HG03439 (cell line): ENCODE measurements at regions not wholly inside any gene's neighbourhood (a gene's known extent, or its start where the extent isn't known, plus 50 kb on each side); places are given as distances from the start of the nearest gene placed in this dataset.
"Not testable (repeated sequence)": the region's sequence is repeated elsewhere in the genome, so short reads cannot be mapped to it uniquely, and the experiment has no call there.

Source experiments
- ATAC-seq: cut with Tn5 transposase; IDR thresholded peaks from one replicate; pipeline ENCODE4 v1.9.1; 2021; ENCODE audit warnings: mild to moderate bottlenecking, moderate library complexity; ENCODE audit not compliant: unreplicated experiment

DNA sequence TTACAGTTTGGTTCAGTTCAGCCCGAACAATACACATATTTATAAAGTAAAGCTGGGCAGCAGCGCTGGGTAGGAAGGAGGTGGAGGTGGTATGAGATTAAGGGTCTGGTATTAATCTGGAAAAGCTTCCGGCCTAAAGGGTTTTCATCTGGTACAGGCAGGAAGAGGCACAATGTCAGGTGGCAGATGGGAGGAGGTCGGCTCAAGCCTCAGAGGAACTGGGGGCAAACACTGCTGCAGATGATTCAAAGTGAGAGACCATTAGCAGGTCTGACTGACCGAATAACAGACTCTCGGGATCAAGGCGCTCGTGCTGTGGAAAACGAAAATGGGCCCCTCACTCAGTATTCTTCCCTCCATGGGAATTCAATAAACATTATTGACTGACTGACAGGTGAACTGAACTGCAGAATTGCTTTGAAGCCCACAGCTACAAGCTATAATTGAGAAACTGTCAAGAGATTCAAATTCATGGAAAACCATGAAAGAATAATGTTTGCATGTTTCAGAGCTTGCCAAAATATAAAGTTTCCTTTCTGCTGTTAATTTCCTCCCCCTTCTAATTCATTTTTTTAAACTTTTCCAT is 75.3 kb downstream of the TMEM167A start:
- ATAC-seq, result no peak

DNA sequence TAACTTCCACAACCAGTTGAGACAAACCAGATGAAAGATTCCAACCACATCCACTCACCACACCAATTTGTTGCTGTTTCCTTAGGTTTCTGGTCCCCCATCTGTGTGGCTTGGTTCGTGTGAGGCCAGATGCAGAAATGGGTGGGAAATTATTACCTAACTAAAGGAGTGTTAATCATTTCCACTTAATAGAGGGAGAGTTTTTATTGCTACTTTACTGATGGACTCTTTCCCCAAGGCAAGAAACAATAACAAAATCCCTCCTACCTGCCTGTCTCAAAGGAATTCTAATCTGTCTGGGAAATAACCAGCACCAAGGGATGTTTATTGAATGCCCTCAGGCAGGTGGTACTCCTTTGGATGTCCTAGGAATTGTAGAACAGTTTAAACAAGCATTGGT is 76.3 kb downstream of the TMEM167A start:
- ATAC-seq, result no peak

DNA sequence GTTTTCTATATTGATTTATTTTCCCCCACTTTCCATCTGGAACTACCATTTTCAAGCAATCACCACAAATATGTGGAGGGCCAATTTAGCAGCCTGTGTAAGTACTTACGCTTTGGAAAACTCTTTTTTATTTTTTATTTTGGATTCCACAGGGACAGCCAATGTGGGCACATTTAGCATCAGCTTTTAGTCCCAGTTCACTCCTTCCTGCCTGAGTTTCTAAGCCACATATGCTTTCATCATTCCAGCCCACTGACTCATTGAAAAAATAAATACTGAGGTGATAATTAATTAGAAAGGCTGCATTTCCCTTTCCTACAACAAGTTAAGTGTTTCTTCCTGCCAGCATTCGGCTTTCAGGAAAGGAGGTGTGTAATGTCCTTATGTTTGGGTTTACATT is 76.8 kb downstream of the TMEM167A start:
- ATAC-seq, result no peak

DNA sequence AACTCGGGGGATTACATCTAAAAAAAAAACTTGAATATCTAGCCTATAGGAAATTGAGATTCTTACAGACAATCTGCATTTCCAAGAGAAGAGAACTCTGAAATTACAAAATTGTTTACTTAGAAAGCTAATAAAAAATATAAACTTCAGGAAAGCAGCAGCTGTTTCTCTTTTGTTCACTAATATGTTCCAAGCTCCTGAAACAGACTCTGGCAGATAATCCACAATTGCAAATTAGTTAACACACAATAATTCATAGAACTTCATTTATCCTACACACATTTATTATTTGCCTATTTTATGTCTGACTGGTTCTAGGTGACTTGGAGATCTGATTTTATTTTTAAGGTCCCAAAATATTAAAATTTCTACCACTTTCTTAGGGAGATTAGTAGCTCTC is 83.8 kb downstream of the TMEM167A start:
- no peak for ATAC-seq

DNA sequence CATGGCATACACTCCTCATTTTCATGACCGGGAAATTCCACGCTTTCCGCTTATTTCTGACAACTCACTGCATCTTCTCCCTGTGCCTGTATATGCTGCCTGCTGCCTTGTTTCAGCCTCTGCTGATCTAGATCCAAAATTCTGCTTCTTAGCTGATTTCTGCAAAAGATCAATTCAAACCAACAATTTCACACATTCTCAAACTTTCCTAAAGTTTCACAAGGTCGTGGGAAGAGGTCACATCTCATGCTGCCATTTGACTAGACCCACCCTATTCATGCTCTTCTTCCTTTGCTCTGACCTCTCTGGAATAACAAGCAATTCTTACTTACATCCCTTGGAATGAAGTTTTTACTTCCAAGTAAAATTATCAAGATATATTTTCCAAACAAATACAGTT is 84.5 kb downstream of the TMEM167A start:
- ATAC-seq, result no peak

DNA sequence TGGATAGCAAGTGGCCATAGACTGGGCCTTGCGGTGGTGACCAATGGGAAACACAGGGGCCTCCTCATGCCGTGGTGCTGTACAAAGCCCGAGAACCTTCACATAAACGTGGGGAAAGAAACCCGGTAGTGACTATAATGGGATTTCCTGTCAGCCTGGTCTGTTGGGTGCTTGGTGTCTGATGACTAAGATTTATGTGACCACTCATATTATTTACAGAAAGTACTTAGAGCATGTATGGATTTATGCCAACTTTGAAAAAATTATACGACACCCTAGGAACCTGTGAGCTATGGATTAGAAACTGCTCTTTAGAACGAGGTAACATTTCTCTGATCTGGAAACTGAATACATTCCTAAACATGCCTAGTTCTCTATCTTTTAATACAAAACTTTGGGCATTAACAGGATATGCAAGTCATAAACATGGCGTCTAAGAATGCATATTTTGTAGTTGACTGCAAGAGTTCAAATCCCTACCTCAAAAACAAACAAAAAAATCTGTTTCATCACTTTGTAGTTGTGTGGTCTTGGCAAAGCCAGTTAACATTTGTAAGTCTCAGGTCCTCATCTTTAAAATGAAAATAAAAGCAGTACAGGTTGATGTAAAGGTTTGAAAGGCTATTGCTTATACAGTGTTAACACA is 85.4 kb downstream of the TMEM167A start:
- ATAC-seq, result no peak

DNA sequence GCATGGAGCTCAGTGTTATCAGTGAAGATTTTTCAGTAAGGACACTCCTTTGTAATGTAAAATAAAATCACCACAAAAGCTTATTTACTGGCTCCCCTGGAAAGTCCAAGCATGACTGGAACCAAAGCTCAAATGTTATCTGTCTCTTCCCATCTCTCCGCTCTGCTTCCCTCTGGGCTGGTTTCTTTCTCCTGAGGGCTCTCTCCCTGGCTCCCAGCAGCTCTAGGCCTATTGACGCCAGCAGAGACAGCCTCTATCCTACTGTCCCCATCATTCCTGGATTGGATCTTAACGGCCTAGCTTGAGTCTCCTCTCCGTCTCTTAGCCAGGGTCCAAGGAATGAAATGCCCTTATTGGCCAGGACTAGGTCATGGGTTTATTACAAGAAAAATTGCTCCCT is 86.1 kb downstream of the TMEM167A start:
- ATAC-seq, result no peak

DNA sequence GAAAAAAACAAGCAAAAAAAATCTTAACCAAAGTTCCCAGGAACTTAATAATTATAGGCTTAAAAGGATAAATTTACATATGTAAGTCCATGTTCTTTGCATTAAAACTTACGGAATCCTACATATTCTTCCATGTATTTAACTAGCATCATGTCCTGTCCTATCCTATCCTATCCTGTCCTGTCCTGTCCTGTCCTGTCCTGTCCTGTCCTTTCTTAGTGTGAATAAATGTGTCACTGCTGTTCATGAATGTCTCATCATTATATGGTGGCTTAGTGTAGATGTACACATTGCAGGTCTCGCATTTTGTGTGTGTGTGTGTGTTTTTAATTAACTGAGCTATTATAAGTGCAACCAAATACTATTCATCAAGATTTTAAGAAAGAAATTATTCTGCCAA is 90.0 kb downstream of the TMEM167A start:
- ATAC-seq, result no peak

DNA sequence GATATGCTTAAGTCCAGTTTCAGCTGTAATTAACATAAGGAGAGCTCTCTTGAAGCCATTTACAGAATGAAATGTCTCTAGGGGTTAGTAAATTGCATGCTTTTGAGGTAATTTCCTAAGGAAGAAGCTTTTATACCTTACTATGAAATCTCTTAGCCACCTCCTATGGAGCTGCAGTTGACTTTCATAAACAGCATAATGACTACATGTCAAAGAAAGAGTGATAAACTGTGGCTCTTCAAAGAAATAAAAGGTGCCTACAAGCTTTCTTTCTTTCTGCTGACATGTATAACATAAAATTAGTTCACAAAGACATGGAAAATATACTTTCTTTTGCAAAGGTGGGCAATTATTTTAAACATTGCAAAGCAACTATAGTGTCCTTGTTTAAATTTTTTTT is 90.8 kb downstream of the TMEM167A start:
- no peak for ATAC-seq

DNA sequence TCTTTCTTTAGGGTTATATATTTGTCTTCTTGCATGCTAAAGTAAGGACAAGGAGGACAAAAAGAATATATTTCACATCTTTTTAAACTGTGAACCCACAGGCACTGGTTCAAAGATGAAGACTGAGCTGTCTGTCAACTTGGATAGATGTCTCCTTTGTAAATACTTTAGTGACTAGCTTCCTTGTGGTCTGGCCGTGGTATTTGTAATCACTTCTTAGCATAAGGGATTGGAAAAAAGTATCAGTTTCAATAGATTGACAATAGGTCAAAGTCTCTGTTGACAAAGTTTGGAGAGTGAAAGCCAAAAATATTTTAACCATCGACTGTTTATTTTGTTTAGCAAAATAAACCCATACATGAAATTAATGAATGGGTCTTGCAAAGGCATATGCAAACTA is 91.4 kb downstream of the TMEM167A start:
- no peak for ATAC-seq

DNA sequence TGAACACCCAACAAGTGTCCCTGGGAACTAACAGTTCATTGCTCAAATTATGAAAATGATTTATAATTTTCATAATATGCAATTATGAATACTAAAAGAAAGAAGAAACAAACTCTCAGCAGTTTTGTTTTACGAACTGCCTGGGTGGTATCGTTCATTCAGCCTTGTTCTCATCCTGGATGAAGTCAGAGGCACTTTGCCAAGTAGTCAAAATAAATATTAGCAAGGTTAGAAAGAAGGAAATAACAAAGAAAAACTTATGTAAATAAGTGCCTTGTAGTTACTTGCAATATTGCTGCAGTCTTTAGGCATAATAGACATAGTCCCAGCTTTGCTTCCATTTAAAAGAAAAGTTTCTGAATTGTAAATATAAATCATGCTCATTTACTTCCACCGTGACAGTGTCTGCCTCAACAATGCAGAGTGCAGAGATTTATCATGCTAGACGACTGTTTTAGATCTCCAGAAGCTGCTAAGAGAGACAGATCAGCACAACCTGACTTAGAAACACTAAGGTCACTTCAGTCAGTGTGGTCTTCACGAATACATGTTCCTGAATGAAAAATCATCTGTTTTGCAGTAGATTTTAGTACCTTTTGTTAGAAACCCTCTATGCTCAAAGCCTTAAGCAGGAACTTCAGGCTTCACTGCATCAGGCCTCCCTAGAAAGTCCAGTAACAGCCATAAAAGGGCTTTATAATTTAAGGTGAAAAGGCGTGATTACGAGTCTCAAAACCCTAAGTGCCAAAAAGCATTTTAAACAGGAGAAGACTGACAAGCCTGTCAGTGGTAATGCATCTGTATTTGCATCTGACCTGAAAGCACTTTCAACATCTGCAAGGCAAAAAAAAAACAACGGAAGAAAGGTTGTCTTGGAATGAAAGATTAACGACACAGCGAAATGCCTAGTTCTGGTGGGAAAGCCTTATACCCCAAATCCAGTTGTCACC is 92.1 kb downstream of the TMEM167A start:
- no peak for ATAC-seq

DNA sequence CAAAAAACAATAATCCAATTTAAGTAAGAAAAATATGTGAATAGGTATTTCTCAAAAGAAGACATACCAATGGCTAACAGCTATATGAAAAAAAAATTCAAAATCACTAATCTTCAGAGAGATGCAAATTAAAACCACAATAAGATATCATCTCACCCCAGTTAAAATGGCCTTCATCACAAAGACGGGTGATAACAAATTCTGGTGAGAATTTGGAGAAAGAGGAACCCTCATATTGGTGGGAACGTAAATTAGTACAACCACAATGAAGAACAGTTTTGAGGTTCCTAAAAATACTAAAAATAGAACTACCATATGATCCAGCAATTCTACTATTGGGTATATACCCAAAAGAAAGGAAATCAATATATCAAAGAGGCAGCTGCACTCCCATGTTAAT is 94.3 kb downstream of the TMEM167A start:
- no peak for ATAC-seq

DNA sequence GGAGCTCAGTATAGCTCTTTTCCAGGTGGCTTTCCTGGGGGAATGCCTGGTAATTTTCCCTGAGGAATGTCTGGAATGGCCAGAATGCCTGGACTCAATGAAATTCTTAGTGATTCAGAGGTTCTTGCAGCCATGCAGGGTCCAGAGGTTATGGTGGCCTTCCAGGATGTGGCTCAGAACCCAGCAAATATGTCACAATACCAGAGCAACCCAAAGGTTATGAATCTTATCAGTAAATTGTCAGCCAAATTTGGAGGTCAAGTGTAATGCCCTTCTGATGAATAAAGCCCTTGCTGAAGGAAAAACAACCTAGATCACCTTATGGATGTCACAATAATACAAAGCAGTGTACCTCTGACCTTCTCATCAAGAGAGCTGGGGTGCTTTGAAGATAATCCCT is 100.3 kb downstream of the TMEM167A start:
- ATAC-seq, result not testable (repeated sequence)

DNA sequence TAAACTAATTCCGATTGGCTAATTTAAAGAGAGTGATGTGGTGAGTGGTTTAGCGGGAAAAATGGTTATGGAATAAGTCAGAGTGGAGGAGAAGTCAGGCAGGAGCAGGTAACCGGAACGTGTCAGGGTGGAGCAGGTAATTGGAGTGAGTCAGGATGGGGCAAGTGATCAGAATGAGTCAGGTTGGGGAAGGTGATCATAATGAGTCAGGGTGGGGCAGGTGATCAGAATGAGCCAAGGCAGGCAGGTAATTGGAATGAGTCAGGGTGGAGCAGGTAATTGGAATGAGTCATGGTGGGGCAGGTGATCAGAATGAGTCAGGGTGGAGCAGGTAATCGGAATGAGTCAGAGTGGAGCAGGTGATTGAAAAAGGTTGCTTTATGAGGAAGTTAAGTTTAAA is 101.4 kb downstream of the TMEM167A start:
- no peak for ATAC-seq

DNA sequence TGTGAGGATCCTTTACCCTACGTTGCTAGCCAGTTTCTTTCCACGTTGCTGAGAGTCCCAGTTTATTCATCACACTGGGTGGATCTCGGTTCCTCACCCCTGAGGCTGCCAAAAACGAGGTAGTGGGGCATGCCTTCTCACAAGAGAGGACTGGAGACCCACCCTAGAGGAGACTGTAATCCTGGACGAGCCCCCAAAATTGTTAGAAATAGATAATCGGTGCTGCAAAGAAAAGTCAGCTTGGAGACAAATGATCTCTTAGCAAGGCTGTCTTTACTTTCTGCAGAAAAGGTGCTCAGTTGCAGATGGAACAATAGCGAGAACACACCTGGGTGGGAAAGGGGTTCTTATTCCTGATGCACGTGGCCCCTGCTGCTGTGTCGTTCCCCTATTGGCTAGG is 101.8 kb downstream of the TMEM167A start:
- no peak for ATAC-seq

DNA sequence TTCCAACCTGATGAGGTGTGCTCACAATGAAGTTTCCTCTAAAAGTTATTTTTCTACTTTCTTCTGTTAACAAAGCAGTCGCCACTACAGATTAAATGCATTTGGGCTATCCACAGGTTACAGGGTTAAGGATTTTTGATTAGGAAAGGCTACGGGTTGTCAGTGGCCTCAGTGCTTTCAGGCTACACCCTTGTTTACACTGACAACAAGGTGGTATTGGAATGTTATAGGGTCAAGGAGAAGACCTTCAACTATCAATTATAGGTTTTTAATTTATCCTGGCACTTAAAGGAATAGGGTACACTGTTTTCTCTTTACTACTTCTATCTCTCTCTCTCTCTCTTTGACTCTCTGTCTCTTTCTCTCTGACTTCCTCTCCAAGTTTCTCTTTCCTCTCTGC is 102.8 kb downstream of the TMEM167A start:
- not testable (repeated sequence) for ATAC-seq

DNA sequence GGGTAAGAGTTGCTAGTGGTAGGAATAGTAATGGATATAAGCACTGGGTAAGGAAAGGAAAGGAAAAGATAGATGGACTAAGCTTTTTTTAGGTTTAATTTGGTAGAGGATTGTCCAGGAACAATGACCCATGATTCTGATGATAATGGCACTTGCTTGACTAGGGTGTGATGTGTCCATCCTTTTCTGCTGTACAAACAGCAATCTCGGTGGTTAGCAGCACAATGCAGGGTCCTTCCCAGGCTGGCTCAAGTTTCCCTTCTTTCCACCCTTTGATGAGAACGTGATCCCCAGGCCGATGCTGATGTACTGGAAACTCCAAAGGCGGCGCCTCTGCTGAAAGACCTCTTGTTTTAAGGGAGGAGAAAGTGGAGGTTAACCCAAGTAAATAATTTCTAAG is 105.3 kb downstream of the TMEM167A start:
- no peak for ATAC-seq

DNA sequence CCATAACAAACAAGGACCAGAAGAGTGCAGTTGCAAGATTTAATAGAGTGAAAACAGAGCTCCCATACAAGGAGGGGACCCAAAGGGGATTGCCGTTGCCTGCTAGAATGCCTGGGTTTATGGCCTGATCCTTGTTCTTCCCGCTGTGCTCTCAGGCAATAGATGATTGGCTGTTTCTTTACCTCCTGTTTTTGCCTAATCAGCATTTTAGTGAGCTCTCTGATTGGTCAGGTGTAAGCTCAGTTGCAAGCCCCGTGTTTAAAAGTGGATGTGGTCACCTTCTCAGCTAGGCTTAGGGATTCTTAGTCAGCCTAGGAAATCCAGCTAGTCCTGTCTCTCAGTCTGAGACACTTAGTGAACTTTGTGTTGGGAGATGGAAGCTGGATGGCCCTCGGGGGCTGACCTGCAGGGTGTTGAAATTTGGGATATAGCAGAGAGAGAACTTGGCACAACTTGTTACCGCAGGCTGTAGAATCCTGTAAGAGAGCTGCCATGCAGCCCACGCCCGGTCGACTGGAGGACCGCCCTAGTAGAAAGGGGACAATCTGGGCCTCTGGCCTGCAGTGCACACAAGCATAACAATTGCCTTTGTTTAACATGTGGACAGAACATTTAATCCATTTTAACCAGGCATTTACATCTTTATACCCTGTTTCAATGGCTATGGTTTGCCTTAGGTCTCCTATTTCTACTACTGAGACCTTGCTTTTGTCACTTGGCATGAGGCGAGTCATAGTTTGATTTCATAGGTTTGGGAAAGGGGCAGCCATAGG is 106.0 kb downstream of the TMEM167A start:
- not testable (repeated sequence) for ATAC-seq

DNA sequence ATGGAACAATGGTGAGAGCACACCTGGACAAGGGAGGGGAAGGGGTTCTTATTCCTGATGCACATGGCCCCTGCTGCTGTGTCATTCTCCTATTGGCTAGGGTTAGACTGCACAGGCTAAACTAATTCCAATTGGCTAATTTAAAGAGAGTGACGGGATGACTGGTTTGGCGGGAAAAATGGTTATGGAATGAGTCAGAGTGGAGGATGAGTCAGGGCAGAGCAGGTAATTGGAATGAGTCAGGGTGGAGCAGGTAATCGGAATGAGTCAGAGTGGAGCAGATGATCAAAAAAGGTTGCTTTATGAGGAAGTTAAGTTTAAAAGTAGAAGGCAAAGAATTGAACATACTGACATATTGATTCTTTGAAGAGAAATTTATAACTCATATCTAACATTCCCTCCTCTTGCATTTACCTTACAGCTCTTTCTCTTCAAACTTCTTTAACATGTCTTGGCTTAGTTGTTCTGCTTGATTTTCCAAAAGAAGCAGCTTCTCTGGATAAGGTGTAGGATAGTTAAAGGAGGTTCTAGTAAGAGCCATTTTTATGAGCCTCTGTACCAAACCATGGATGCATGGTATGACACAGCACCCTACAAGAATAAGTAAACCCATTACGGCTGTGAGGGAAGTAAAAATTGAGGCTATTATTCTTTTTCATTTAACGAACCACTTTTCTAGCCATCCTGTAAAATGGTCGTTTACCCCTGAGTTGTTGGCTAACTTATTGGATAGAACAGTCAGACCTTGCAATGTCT is 107.8 kb downstream of the TMEM167A start:
- ATAC-seq, result not testable (repeated sequence)

DNA sequence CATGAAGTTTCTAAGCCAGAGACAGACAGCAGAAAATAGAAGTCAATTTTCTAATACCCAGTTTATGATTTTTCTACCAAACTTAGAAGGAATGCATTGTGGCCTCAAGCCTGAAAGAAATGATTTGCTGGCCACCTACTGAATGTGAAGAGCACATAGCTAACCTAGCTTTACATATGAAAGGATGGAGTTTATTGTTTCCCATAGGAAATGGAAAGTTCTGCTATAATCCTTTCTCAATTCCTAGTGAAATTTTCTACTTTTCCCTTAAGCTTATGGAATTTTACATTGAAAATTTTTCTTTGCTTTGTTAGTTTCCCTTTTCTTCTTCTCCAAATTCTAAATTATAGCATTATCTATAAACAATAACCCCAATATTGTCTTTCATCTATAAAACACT is 110.1 kb downstream of the TMEM167A start:
- no peak for ATAC-seq
